GM03348 (cell line): ENCODE measurements at regions not wholly inside any gene's neighbourhood (a gene's known extent, or its start where the extent isn't known, plus 50 kb on each side); places are given as distances from the start of the nearest gene placed in this dataset.

Experiments used
- DNase-seq: peaks from one replicate; pipeline ENCODE4 v3.0.0; 2012; ENCODE audit warnings: low spot score

- no peak for DNase-seq
Observed at GRCh38 chr6:165950316-165950715, 217.3 kb downstream of the TBXT start.

GRCh38 chr6:165949324-165949723, 218.3 kb downstream of the TBXT start:
- no peak for DNase-seq

DNA sequence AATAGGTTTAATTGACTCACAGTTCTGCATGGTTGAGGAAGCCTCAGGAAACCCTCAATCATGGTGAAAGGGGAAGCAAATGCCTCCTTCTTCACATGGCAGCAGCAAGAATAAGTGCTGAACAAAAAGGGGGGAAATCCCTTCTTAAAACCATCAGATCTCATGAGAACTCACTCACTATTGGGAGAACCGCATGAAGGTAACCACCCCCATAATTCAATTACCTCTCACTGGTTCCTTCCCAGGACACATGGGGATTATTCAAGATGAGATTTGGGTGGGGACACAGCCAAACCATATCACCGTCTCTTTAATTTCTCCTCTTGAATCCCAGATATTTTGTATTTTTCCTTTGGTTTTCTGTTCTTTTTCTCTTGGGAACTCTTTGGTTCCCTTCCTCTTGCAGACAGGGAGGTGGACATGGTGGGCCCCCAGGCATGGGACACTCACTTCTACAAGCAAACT, 223.6 kb downstream of the TBXT start:
- no peak for DNase-seq

DNA sequence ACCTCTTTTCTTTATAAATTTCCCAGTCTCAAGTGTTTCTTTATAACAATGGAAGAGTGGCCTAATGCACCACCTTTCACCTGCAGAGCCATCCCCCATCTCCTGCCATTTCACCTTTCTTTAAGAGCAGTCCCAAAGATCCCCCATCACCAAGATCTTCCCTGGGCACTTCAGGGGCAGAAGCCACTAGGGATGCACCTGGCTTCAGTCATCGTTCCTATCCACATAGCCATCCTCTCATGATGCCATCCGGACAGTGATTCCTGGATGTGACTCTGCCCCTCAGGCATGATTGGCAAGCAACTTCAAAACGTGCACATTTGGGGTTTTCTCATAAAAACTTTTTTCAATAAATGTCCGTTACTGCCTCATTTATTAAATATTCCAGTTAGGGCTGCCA, 225.9 kb downstream of the TBXT start:
- no peak for DNase-seq

- DNase-seq: no peak
Observed at GRCh38 chr6:165941249-165941775, 226.3 kb downstream of the TBXT start.

- DNase-seq: no peak
Observed at GRCh38 chr6:165940366-165940765, 227.3 kb downstream of the TBXT start.

DNA sequence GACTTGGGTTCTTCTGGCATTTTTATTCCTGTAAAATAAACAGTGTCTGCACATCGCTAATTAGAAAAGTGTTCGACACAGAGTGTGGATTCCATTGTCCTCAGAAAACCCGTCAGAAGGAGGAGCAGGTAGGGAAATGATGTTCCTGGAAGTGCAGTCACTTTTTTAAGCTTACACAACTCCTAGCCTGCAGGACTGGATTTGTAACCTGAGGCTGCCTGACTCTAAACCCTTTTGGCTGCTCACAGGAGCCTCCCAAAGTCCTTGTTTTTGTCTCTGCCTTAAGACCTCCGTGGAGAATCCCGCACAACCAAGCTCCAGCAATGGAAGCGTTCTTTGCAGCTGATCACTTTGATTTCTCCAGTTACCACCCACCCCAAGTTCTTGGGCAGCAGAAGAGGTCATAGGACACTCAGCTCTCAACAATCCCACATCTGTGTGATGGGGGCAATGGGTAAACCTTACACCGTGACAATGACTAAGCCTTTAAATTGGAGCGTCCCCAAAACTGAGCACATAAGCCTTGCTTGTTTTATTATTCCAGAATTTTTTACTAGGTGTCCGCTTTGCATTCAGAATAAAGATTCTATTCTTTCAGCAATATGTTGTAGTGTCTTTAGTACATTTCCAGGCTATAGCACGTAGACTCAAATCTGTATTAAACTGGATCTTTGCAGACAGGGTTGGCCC, 227.9 kb downstream of the TBXT start:
- DNase-seq: no peak

DNA sequence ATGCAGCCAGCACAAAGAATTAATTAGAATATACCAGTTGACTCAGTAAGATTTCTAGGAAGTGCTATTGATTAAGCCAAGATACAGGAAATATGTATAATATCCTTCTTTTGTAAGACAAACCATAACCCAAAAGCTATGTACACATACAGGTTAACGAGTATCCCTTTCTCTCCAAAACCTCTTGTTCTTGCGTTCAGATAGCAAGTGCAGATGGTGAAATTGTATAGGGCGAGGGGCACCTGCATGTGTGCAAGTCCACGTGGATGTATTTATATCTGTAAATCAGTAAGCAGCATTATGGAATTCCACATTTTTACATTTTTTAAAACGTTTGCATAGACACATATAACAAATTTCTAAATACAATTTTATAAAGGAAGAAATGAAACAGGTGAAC, 228.6 kb downstream of the TBXT start:
- DNase-seq: no peak

DNA sequence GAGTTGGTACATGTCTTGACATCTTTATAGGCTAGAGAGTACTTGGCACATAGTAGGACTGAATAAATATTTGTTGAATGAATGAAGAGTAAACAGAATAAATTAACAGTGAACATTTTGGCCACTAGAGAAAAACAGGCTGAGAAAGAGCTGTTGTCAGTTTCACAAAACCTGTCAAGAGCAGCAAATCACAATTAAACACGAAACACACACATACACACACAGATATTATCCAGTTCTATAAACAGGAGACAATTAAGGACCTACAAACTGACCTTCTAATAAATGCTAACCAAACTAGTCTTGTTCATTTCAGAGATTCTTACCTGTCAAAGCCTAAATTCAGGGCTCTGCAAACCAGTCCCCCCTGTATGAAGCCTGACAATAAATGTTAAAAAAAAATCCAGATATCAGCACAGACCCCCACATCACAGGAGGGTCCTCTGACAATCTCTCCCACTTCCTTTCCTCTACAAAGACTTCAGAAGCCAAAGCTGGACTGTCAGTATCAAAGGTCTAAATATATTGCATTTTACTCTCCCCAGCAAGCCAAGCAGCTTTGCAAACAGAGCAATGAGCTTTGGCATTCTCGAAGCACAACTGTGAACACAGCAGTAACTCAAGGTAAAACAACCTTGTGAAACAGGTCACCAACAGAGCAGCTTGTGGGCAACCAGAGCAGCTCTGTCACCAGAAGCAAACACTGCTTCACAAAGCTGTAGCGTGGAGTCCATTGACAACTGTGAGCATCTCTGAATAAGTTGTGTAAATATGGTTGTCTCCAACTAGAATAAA, 229.9 kb downstream of the TBXT start:
- DNase-seq: no peak

- no peak for DNase-seq
Observed at GRCh38 chr6:165936660-165937059, 231.0 kb downstream of the TBXT start.

DNA sequence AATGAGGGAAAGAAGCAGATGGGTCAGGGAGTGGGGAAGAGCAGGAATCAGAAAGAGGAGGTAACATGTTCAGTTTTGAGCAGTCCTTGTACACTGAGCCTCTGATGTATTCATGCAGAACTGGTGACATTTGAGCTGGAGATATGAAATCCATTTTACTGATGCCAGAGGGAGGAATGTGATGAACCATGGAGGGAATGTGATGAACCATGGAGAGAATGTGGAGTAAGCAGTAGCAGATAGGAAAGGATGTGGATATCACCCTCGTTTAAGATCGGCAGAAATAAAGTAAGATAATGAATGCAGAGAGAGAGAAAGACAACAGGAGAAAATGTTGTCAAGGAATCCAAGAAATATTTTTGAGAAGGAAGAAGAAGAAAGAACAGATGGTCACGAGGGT, 231.6 kb downstream of the TBXT start:
- no peak for DNase-seq

- DNase-seq: no peak
Observed at GRCh38 chr6:165931675-165932074, 236.0 kb downstream of the TBXT start.

GRCh38 chr6:165930668-165931214, 236.9 kb downstream of the TBXT start:
- no peak for DNase-seq

- DNase-seq: no peak
Observed at GRCh38 chr6:165929607-165930006, 238.0 kb downstream of the TBXT start.

GRCh38 chr6:165926378-165926777, 241.3 kb downstream of the TBXT start:
- no peak for DNase-seq

- no peak for DNase-seq
Observed at GRCh38 chr6:165925474-165926156, 242.0 kb downstream of the TBXT start.

DNA sequence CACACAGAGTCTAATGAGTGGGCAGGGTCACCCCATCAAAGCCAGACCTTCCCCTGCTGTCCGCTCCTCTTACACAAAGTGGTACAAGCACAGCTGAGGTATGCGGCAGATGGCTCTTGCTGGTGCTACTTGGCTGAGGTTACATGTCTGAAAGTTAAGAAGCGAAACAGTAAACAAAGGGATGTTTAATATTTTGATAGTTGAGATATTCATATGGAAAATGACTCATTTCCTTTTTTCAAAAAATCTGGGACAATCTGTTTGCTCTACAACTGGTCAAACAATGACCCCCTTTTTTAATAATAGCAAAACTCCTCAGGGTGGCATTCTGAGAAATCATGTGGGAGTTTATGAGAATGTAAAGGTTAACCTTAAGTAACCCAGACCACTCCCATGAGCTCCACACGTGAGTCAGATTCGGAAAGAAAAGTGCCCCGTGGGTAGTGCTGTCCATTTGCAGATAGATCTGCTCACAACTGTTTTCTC, 245.3 kb downstream of the TBXT start:
- no peak for DNase-seq

DNA sequence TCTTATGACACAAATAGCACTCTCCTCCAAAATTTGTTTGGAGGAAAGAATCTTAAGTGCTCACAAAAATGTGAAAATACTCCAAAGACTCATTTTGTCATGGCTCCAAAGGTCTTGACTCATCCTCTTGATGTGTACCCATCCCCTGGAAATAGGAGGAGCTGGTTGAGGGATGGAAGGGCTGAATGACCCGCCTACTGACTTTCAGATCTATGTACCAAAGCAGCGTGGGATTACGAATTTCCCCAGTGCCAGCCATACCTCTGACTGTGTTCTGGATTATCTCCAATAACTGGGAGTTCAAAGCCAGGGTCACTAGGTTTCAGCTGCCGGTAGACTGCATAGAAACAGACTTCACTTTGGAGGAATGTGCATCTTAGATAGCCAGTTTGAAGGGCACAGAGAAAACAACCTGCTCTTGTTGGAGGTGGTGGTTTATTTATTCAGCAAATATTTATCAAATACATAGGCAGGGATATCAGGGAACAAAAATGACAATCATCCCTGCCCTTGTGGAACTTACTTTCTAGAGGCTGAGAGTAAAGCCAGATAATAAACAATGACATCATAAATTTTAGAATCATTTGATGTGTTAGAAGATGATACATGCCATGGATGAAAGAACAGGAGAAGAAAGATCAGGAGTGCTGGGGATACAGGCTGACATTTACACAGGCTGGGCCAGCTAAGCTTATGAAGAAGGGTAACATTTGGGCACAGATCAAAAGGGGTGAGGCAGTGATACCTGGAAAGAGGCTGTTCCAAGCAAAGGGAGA, 246.6 kb downstream of the TBXT start:
- no peak for DNase-seq

DNA sequence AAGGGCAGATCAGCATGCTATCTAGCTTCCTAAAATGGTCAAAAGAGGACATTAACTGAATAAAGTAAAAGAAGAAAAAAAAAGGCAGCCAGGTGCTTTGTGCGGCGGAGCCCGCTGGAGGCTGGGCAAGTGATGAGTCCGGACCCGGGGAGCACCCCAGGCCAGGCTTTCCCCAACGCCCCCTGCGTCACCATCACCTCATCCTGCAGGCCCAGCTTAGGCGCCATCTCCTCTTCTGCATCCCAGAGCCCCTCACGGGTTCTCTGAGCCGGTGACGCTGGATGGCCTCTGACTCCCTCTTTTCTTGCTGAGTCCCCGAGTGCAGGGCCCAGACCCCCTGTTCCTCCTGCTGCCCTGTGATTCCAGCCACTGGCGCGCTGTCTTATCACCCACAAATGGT, 250.1 kb downstream of the TBXT start:
- DNase-seq: no peak

DNA sequence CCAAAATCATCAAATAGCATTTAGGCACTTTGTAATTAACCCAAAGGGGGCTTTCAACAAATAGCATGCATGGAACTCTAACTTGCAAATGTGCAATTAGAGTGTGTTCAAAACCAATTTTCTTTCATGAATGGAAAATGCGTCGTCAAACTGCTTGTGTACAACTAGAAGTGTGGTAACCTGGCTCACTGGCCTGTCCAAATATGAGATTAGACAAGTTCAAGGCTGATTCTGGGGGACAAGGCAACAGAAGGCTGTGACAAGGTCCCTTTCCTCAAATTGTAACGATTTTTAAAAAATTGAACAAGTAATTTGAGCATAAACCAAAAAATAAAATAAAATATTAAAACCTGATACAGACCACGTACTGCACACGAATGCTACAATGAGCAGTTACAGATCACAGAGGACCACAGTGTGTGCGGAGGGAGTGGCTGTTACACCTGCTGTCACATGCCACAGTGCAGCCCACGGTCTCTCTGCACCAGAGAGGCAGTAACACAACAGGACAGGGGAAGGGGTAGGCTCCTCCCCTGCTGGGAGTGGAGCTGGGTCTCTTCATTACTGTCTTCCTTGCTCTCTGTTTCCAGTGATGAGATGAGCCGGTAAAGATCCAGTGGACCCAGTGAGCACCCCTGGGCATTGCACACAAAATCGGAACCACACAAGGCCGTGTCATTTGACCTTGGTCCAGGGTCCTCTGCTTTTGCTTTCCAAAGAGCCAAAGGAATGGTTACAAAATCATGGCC, 252.2 kb upstream of the PDE10A start:
- no peak for DNase-seq
